ENCODE measurements at regions not wholly inside any gene's neighbourhood (a gene's known extent, or its start where the extent isn't known, plus 50 kb on each side); places are given as distances from the start of the nearest gene placed in this dataset.

DNA sequence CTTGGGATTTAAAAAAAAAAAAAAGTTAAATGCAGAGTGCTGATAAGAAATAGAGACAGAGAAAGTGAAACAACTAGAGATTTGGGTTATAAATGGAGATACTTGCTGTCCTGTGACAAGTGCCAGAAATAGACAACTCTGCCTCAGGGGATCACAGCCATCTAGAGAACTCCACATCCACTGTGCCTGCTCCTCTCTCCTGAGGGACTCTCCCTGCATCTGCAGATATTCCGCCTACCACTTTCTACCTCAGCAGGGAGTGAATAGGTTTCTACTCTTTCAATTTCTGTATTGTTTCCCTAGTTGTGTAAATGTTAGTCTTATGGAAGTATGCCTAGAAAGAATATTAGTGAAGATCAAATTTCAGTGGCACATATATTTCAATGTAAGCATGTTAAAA lies 307.2 kb downstream of the HTR1A start (continued):
- no peak for TF ChIP-seq SIN3B (IDR thresholded peaks at IDR 0.05; ENCODE audit: low read depth)

DNA sequence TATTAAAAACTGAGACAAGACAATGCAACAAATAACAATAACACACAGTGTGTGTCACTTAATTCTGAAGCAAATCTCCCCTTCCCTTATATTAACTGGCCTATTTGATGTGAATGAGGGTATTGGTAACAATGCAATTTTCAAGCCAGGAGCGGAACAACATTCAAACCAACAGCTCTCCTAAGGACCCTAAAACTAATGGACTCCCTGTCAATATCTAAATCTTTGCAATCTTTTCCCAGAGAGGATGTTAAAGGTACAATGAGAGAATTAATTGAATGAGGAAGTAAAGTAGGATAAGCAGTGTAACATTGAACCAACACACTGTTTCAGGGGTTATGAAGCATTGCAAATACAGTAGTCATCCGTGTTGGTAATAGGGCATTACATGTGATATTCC lies 311.7 kb downstream of the HTR1A start:
- H3K4me1 ChIP-seq (replicated peaks in 1 of 2; ENCODE audit: control insufficient read depth in 2 of 2, insufficient read depth in 2 of 2, low read length in 2 of 2) = no peaks in the 10 kb centered on the region
- TF ChIP-seq, protein P1, sequence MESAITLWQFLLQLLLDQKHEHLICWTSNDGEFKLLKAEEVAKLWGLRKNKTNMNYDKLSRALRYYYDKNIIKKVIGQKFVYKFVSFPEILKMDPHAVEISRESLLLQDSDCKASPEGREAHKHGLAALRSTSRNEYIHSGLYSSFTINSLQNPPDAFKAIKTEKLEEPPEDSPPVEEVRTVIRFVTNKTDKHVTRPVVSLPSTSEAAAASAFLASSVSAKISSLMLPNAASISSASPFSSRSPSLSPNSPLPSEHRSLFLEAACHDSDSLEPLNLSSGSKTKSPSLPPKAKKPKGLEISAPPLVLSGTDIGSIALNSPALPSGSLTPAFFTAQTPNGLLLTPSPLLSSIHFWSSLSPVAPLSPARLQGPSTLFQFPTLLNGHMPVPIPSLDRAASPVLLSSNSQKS (CRISPR knock-in tag; IDR thresholded peaks at IDR 0.05) = no peak
- TF ChIP-seq RB1 (IDR thresholded peaks at IDR 0.05; ENCODE audit: low read depth) = no peak
- no peak for TF ChIP-seq MYC (IDR thresholded peaks at IDR 0.05; ENCODE audit: low read depth, low read length)
- no peak for TF ChIP-seq MYC (CRISPR knock-in tag; IDR thresholded peaks at IDR 0.05; ENCODE audit: borderline replicate concordance, low read depth)
- TF ChIP-seq SMAD1 (IDR thresholded peaks at IDR 0.05; ENCODE audit: low read depth, low read length, partially characterized antibody) = no peak
- intact Hi-C loops (cut with micrococcal nuclease) = no loop called here

More for the DNA sequence above, 311.7 kb downstream of the HTR1A start:
- FAIRE-seq = no peak
- Histone ChIP-seq H3K9me3 (replicated peaks; ENCODE audit: control insufficient read depth, insufficient read depth, low read depth, low read length) (no peaks in the 10 kb centered on the region; the same call in 1 of the 2 replicates), H4K20me1 (replicated peaks; ENCODE audit: control insufficient read depth, insufficient read depth, low read length) (no peaks in the 10 kb centered on the region), H2AFZ (ENCODE audit: low read depth, low read length) (no peak overlapping the region), H3K4me2 (ENCODE audit: insufficient read depth, low read length) (no peak overlapping the region), H3K4me3 (no peak overlapping the region), H3K36me3 (ENCODE audit: control insufficient read depth, insufficient read depth, low read length) (no peaks in the 10 kb centered on the region), H3K27me3 (ENCODE audit: control insufficient read depth in 2 of 2, insufficient read depth in 2 of 2, low read length in 2 of 2) (no peaks in the 10 kb centered on the region), H3K9ac (ENCODE audit: insufficient read depth in 1 of 2, low read depth in 2 of 2, low read length in 2 of 2) (no peak overlapping the region), H3K79me2 (ENCODE audit: control insufficient read depth, insufficient read depth, low read length) (no peaks in the 10 kb centered on the region), H3K27ac (ENCODE audit: extremely low read depth, low read depth, low read length) (no peak overlapping the region), H3K9me1 (ENCODE audit: control insufficient read depth, insufficient read depth, low read length) (no peaks in the 10 kb centered on the region)
- ATAC-seq = no peak
- POLR2A ChIA-PET = no interaction called here
- no TSS peak for BruUV-seq (replicated peaks)
- 0% methylated on average over 2 of the region's 2 CpGs for WGBS (ENCODE audit: insufficient coverage, low coverage, missing lambda C conversion rate)
- CTCF ChIA-PET (ENCODE audit: low intra/inter-chr PET ratio) = no interaction called here
- DNase-seq (ENCODE audit: extremely low read depth in 1 of 4, low spot score in 3 of 4) = no peak
- in situ Hi-C loops (cut with MboI) = no loop called here

All from K562 (cell line).